Fibroblast of lung (primary cell): ENCODE measurements at regions not wholly inside any gene's neighbourhood (a gene's known extent, or its start where the extent isn't known, plus 50 kb on each side); places are given as distances from the start of the nearest gene placed in this dataset.

ENCODE experiments used
- EZH2 ChIP-seq: IDR thresholded peaks from 2 replicates; pipeline ENCODE4 v1.5.1; 2012; ENCODE audit warnings: low read length, control low read depth, mild to moderate bottlenecking; ENCODE audit errors: missing control alignments
- TF ChIP-seq, protein P1 (sequence below), 2 donors: IDR thresholded peaks in 1 of 2; conservative IDR thresholded peaks in 1 of 2; 1 replicate in 1 of 2; 2 replicates in 1 of 2; pipeline ENCODE4 v1.5.1; 2011 to 2012; ENCODE audit warnings: low read length in 2 of 2, control low read depth in 1 of 2, inconsistent platforms in 1 of 2, low read depth in 1 of 2, mild to moderate bottlenecking in 1 of 2

DNA sequence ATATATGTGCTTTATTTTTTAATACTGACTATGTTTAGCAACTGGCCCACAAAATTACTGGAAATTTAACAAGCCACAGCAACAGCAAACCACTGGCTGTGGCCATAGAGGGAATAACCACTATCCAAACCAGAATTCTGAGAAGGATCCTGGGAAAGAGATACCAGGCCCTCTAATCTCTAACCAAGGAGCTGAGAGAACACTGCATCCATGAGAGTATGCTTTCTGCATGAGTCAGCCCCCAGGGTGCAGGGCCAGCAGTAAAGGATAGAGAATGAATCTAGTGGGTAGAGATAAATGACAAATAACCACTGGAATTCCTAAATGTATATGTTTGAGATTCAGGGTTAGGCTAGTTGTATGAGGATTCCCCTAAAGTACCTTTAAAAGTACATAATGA lies 221.8 kb downstream of the KIT start:
- TF ChIP-seq, protein P1, sequence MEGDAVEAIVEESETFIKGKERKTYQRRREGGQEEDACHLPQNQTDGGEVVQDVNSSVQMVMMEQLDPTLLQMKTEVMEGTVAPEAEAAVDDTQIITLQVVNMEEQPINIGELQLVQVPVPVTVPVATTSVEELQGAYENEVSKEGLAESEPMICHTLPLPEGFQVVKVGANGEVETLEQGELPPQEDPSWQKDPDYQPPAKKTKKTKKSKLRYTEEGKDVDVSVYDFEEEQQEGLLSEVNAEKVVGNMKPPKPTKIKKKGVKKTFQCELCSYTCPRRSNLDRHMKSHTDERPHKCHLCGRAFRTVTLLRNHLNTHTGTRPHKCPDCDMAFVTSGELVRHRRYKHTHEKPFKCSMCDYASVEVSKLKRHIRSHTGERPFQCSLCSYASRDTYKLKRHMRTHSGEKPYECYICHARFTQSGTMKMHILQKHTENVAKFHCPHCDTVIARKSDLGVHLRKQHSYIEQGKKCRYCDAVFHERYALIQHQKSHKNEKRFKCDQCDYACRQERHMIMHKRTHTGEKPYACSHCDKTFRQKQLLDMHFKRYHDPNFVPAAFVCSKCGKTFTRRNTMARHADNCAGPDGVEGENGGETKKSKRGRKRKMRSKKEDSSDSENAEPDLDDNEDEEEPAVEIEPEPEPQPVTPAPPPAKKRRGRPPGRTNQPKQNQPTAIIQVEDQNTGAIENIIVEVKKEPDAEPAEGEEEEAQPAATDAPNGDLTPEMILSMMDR (conservative IDR thresholded peaks at IDR 0.05 in 1 of 2, IDR thresholded peaks at IDR 0.05 in 1 of 2; ENCODE audit: low read depth in 1 of 2, low read length in 2 of 2), result no peak
- TF ChIP-seq EZH2, result no peak
